HG03139 (cell line): ENCODE measurements at regions not wholly inside any gene's neighbourhood (a gene's known extent, or its start where the extent isn't known, plus 50 kb on each side); places are given as distances from the start of the nearest gene placed in this dataset.

Source experiments
- ATAC-seq: cut with Tn5 transposase; IDR thresholded peaks from one replicate; pipeline ENCODE4 v1.9.1; 2021; ENCODE audit not compliant: unreplicated experiment

GRCh38 chr10:130553826-130554225, 417.6 kb downstream of the GLRX3 start:
- ATAC-seq = no peak

- ATAC-seq = no peak
These were observed 418.7 kb downstream of the GLRX3 start for GRCh38 chr10:130554701-130555410.

GRCh38 chr10:130555411-130555750, 419.2 kb downstream of the GLRX3 start:
- no peak for ATAC-seq

GRCh38 chr10:130557181-130557845, 421.1 kb downstream of the GLRX3 start:
- no peak for ATAC-seq

GRCh38 chr10:130558746-130559546, 422.8 kb downstream of the GLRX3 start:
- no peak for ATAC-seq

- ATAC-seq = no peak
These were observed 423.3 kb downstream of the GLRX3 start for GRCh38 chr10:130559547-130559880.

GRCh38 chr10:130560116-130560515, 423.9 kb downstream of the GLRX3 start:
- ATAC-seq = no peak

- ATAC-seq = no peak
These were observed 424.4 kb downstream of the GLRX3 start for GRCh38 chr10:130560573-130560972.

GRCh38 chr10:130561681-130562080, 425.5 kb downstream of the GLRX3 start:
- no peak for ATAC-seq

- no peak for ATAC-seq
These were observed 430.8 kb downstream of the GLRX3 start for GRCh38 chr10:130567011-130567410.

GRCh38 chr10:130567436-130567835, 431.2 kb downstream of the GLRX3 start:
- ATAC-seq = no peak

- no peak for ATAC-seq
These were observed 432.1 kb downstream of the GLRX3 start for GRCh38 chr10:130568246-130568645.

- ATAC-seq = no peak
These were observed 433.9 kb downstream of the GLRX3 start for GRCh38 chr10:130570074-130570473.

- no peak for ATAC-seq
These were observed 435.5 kb downstream of the GLRX3 start for GRCh38 chr10:130571674-130572073.

GRCh38 chr10:130573446-130573845, 437.3 kb downstream of the GLRX3 start:
- ATAC-seq = no peak

- no peak for ATAC-seq
These were observed 439.6 kb downstream of the GLRX3 start for GRCh38 chr10:130575756-130576285.

GRCh38 chr10:130576427-130576826, 440.2 kb downstream of the GLRX3 start:
- no peak for ATAC-seq

GRCh38 chr10:130577039-130577438, 440.8 kb downstream of the GLRX3 start:
- ATAC-seq = no peak

GRCh38 chr10:130578532-130579289, 442.5 kb downstream of the GLRX3 start:
- ATAC-seq = no peak

- ATAC-seq = no peak
These were observed 443.7 kb downstream of the GLRX3 start for GRCh38 chr10:130579913-130580312.

- ATAC-seq = no peak
These were observed 444.8 kb downstream of the GLRX3 start for GRCh38 chr10:130580975-130581374.
